GM21528 (cell line): ENCODE measurements at regions not wholly inside any gene's neighbourhood (a gene's known extent, or its start where the extent isn't known, plus 50 kb on each side); places are given as distances from the start of the nearest gene placed in this dataset.
"Not testable (repeated sequence)": the region's sequence is repeated elsewhere in the genome, so short reads cannot be mapped to it uniquely, and the experiment has no call there.

Experiments used
- ATAC-seq: cut with Tn5 transposase; IDR thresholded peaks from one replicate; pipeline ENCODE4 v1.9.1; 2021; ENCODE audit warnings: mild to moderate bottlenecking, moderate library complexity; ENCODE audit not compliant: unreplicated experiment, low FRiP score

- no peak for ATAC-seq
Observed at GRCh38 chr4:71204056-71204455, 134.8 kb upstream of the SLC4A4 start.

GRCh38 chr4:71206763-71207162, 132.1 kb upstream of the SLC4A4 start:
- no peak for ATAC-seq

- ATAC-seq: no peak
Observed at GRCh38 chr4:71209161-71209560, 129.7 kb upstream of the SLC4A4 start.

GRCh38 chr4:71210823-71211222, 128.0 kb upstream of the SLC4A4 start:
- no peak for ATAC-seq

GRCh38 chr4:71211748-71212147, 127.1 kb upstream of the SLC4A4 start:
- no peak for ATAC-seq

- ATAC-seq: no peak
Observed at GRCh38 chr4:71212216-71212615, 126.6 kb upstream of the SLC4A4 start.

- no peak for ATAC-seq
Observed at GRCh38 chr4:71214578-71214977, 124.2 kb upstream of the SLC4A4 start.

GRCh38 chr4:71216316-71216959, 122.4 kb upstream of the SLC4A4 start:
- ATAC-seq: no peak

GRCh38 chr4:71217688-71218087, 121.1 kb upstream of the SLC4A4 start:
- no peak for ATAC-seq

GRCh38 chr4:71220848-71221247, 118.0 kb upstream of the SLC4A4 start:
- not testable (repeated sequence) for ATAC-seq

- no peak for ATAC-seq
Observed at GRCh38 chr4:71221510-71222466, 117.0 kb upstream of the SLC4A4 start.

- no peak for ATAC-seq
Observed at GRCh38 chr4:71222661-71223060, 116.2 kb upstream of the SLC4A4 start.

GRCh38 chr4:71229477-71230270, 109.1 kb upstream of the SLC4A4 start:
- no peak for ATAC-seq

- ATAC-seq: no peak
Observed at GRCh38 chr4:71230271-71231128, 108.3 kb upstream of the SLC4A4 start.

GRCh38 chr4:71231129-71232055, 107.4 kb upstream of the SLC4A4 start:
- ATAC-seq: no peak

GRCh38 chr4:71232056-71232430, 106.8 kb upstream of the SLC4A4 start:
- ATAC-seq: no peak

GRCh38 chr4:71232846-71233245, 106.0 kb upstream of the SLC4A4 start:
- no peak for ATAC-seq

- no peak for ATAC-seq
Observed at GRCh38 chr4:71235311-71236201, 103.3 kb upstream of the SLC4A4 start.
